ENCODE measurements at regions not wholly inside any gene's neighbourhood (a gene's known extent, or its start where the extent isn't known, plus 50 kb on each side); places are given as distances from the start of the nearest gene placed in this dataset.
"Not testable (repeated sequence)": the region's sequence is repeated elsewhere in the genome, so short reads cannot be mapped to it uniquely, and the experiment has no call there.

- not testable (repeated sequence) for TF ChIP-seq CTCF, POLR2A (IDR thresholded peaks at IDR 0.05)
Measured at GRCh38 chr9:107568406-107568805, 78.8 kb upstream of the KLF4 start.

Measured in right lobe of liver (tissue), 4 donors.